A673 (cell line): ENCODE measurements at regions not wholly inside any gene's neighbourhood (a gene's known extent, or its start where the extent isn't known, plus 50 kb on each side); places are given as distances from the start of the nearest gene placed in this dataset.

ENCODE experiments used
- BruUV-seq: library from RNA; stranded (reverse); fragments of 400-500 nt; replicated peaks from 2 replicates; lab custom pipeline; 2021; lab: Mats Ljungman, UMichigan
- CTCF ChIA-PET: fragments of 300-600 bp; sonication (Branson Sonifier 250); formaldehyde crosslinking; loops from one replicate; lab custom pipeline; 2022; ENCODE audit warnings: antibody characterized with exemption; lab: Charles Lee
- POLR2A ChIA-PET: fragments of 300-600 bp; sonication (Branson Sonifier 250); formaldehyde crosslinking; loops from one replicate; lab custom pipeline; 2022; ENCODE audit warnings: antibody characterized with exemption; ENCODE audit not compliant: low non-redundant PET; lab: Charles Lee
- DNase-seq: peaks from one replicate; pipeline ENCODE4 v3.0.0-alpha.2; 2015; ENCODE audit warnings: low spot score
- H3K27ac ChIP-seq: fragments of 200-600 bp; sonication (generic); 2 replicates; pipeline ENCODE4 v1.5.1; 2016; ENCODE audit warnings: mixed run types, low read depth, mild to moderate bottlenecking, mixed read lengths, antibody characterized with exemption, low read length; ENCODE audit not compliant: poor library complexity, severe bottlenecking
- H3K27me3 ChIP-seq: fragments of 200-600 bp; sonication (generic); replicated peaks from 2 replicates; pipeline ENCODE4 v1.6.1; 2017; ENCODE audit warnings: mixed run types, low read depth, mild to moderate bottlenecking, mixed read lengths, antibody characterized with exemption, low read length; ENCODE audit not compliant: insufficient read depth, poor library complexity
- H3K36me3 ChIP-seq: fragments of 200-600 bp; sonication (generic); 2 replicates; pipeline ENCODE4 v1.6.1; 2016; ENCODE audit warnings: mixed run types, mild to moderate bottlenecking, mixed read lengths, antibody characterized with exemption, low read length; ENCODE audit not compliant: insufficient read depth, poor library complexity, severe bottlenecking
- H3K4me1 ChIP-seq: fragments of 200-600 bp; sonication (generic); 2 replicates; pipeline ENCODE4 v1.6.1; 2017; ENCODE audit warnings: mixed run types, mild to moderate bottlenecking, mixed read lengths, antibody characterized with exemption, low read length; ENCODE audit not compliant: insufficient read depth, poor library complexity, severe bottlenecking
- H3K4me3 ChIP-seq: fragments of 200-600 bp; sonication (generic); 2 replicates; pipeline ENCODE4 v1.5.1; 2016; ENCODE audit warnings: low read depth, mixed run types, mild to moderate bottlenecking, mixed read lengths, low read length; ENCODE audit not compliant: poor library complexity, severe bottlenecking
- H3K9me3 ChIP-seq: fragments of 200-600 bp; sonication (generic); 2 replicates; pipeline ENCODE4 v1.6.1; 2016; ENCODE audit warnings: mixed run types, low read depth, mild to moderate bottlenecking, mixed read lengths, antibody characterized with exemption, low read length; ENCODE audit not compliant: poor library complexity, severe bottlenecking
- EZH2 ChIP-seq: fragments of 200-600 bp; sonication (generic); IDR thresholded peaks from 2 replicates; pipeline ENCODE4 v1.6.1; 2017; ENCODE audit warnings: borderline replicate concordance, low read depth, mild to moderate bottlenecking, mixed read lengths, antibody characterized with exemption, low read length; ENCODE audit not compliant: poor library complexity, severe bottlenecking
- intact Hi-C: fragments of 100-400 bp; cut with micrococcal nuclease; formaldehyde crosslinking; loops from one replicate; pipeline ENCODE4 v1.10.0; 2022; ENCODE audit not compliant: unreplicated experiment
- TF ChIP-seq, protein P1 (sequence below): fragments of 300-800, 200-600 bp; sonication (generic); conservative IDR thresholded peaks from 2 replicates; pipeline ENCODE4 v1.5.1; 2017; ENCODE audit warnings: low read depth, mild to moderate bottlenecking, antibody characterized with exemption, low read length, moderate library complexity, mixed read lengths

- H3K4me1 ChIP-seq: peaks cover 5% of the 10 kb centered on the region
- POLR2A ChIA-PET: no interaction called here
- H3K27me3 ChIP-seq: no peaks in the 10 kb centered on the region
- no TSS peak for BruUV-seq
- no peak overlapping the region for H3K27ac ChIP-seq
- H3K36me3 ChIP-seq: no peaks in the 10 kb centered on the region
- DNase-seq: no peak
- H3K4me3 ChIP-seq: no peak overlapping the region
- no peaks in the 10 kb centered on the region for H3K9me3 ChIP-seq
- CTCF ChIA-PET: no interaction called here
- intact Hi-C loops: no loop called here
- TF ChIP-seq, protein P1, sequence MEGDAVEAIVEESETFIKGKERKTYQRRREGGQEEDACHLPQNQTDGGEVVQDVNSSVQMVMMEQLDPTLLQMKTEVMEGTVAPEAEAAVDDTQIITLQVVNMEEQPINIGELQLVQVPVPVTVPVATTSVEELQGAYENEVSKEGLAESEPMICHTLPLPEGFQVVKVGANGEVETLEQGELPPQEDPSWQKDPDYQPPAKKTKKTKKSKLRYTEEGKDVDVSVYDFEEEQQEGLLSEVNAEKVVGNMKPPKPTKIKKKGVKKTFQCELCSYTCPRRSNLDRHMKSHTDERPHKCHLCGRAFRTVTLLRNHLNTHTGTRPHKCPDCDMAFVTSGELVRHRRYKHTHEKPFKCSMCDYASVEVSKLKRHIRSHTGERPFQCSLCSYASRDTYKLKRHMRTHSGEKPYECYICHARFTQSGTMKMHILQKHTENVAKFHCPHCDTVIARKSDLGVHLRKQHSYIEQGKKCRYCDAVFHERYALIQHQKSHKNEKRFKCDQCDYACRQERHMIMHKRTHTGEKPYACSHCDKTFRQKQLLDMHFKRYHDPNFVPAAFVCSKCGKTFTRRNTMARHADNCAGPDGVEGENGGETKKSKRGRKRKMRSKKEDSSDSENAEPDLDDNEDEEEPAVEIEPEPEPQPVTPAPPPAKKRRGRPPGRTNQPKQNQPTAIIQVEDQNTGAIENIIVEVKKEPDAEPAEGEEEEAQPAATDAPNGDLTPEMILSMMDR: no peak
- TF ChIP-seq EZH2: no peak
These were observed 95.9 kb downstream of the RFC3 start for GRCh38 chr13:33913829-33914228.

GRCh38 chr13:33917190-33917589, 99.2 kb downstream of the RFC3 start:
- no peak for DNase-seq
- Histone ChIP-seq H3K27me3 (no peaks in the 10 kb centered on the region), H3K9me3 (no peaks in the 10 kb centered on the region), H3K4me3 (no peak overlapping the region), H3K36me3 (no peaks in the 10 kb centered on the region), H3K27ac (no peak overlapping the region), H3K4me1 (peaks cover 6% of the 10 kb centered on the region)
- intact Hi-C loops: no loop called here
- TF ChIP-seq EZH2: no peak
- TF ChIP-seq, protein P1: no peak
- no TSS peak for BruUV-seq
- ChIA-PET CTCF (no interaction called here), POLR2A (no interaction called here)

GRCh38 chr13:33918199-33918932, 100.4 kb downstream of the RFC3 start:
- no peaks in the 10 kb centered on the region for H3K36me3 ChIP-seq
- no peak overlapping the region for H3K4me3 ChIP-seq
- DNase-seq: peak; percentile 45
- POLR2A ChIA-PET: no interaction called here
- H3K27ac ChIP-seq: no peak overlapping the region
- no peaks in the 10 kb centered on the region for H3K27me3 ChIP-seq
- CTCF ChIA-PET: no interaction called here
- H3K9me3 ChIP-seq: no peaks in the 10 kb centered on the region
- intact Hi-C loops: no loop called here
- H3K4me1 ChIP-seq: peaks cover 6% of the 10 kb centered on the region
- TF ChIP-seq EZH2: no peak
- no TSS peak for BruUV-seq

- DNase-seq: no peak
- intact Hi-C loops: no loop called here
- Histone ChIP-seq H3K27ac (no peak overlapping the region), H3K4me3 (no peak overlapping the region), H3K36me3 (no peaks in the 10 kb centered on the region), H3K9me3 (no peaks in the 10 kb centered on the region), H3K4me1 (peaks cover 6% of the 10 kb centered on the region), H3K27me3 (no peaks in the 10 kb centered on the region)
- BruUV-seq: no TSS peak
- ChIA-PET CTCF (no interaction called here), POLR2A (no interaction called here)
- no peak for TF ChIP-seq EZH2
- TF ChIP-seq, protein P1: no peak
These were observed 101.2 kb downstream of the RFC3 start for GRCh38 chr13:33919120-33919519.
